ENCODE measurements at regions not wholly inside any gene's neighbourhood (a gene's known extent, or its start where the extent isn't known, plus 50 kb on each side); places are given as distances from the start of the nearest gene placed in this dataset.

- no peak for TF ChIP-seq CTCF (IDR thresholded peaks at IDR 0.05; ENCODE audit: control extremely low read depth, extremely low read depth, low read depth, missing control alignments)
- POLR2A ChIA-PET: no interaction called here
- CTCF ChIA-PET: no interaction called here
- no peak for DNase-seq (ENCODE audit: extremely low spot score)
Observed at GRCh38 chr6:167049275-167049674, 50.1 kb downstream of the CEP43 start.

- ChIA-PET CTCF (interaction anchor here (1.2 kb wide), 2 partner anchors 12 to 23 kb away, joined by 3 read pairs; no protein-coding TSS in a partner anchor), POLR2A (no interaction called here)
- DNase-seq (ENCODE audit: extremely low spot score): no peak
- no peak for TF ChIP-seq CTCF (IDR thresholded peaks at IDR 0.05; ENCODE audit: control extremely low read depth, extremely low read depth, low read depth, missing control alignments)
Observed at GRCh38 chr6:167050903-167051302, 51.7 kb downstream of the CEP43 start.

GRCh38 chr6:167053895-167054530 lies 54.8 kb downstream of the CEP43 start:
- no peak for TF ChIP-seq CTCF (IDR thresholded peaks at IDR 0.05; ENCODE audit: control extremely low read depth, extremely low read depth, low read depth, missing control alignments)
- CTCF ChIA-PET: interaction anchor here (0.7 to 1.4 kb wide), 5 partner anchors 12 to 278 kb away, joined by 3 to 8 read pairs (median 3); no protein-coding TSS in a partner anchor
- no peak for DNase-seq (ENCODE audit: extremely low spot score)
- POLR2A ChIA-PET: no interaction called here

- POLR2A ChIA-PET: no interaction called here
- CTCF ChIA-PET: interaction anchor here (1.4 to 1.8 kb wide), 2 partner anchors 17 to 39 kb away, joined by 3 to 5 read pairs; no protein-coding TSS in a partner anchor
- TF ChIP-seq CTCF (IDR thresholded peaks at IDR 0.05; ENCODE audit: control extremely low read depth, extremely low read depth, low read depth, missing control alignments): no peak
- no peak for DNase-seq (ENCODE audit: extremely low spot score)
Observed at GRCh38 chr6:167054987-167055386, 55.8 kb downstream of the CEP43 start.

- peak; percentile 57 for DNase-seq (ENCODE audit: extremely low spot score)
- no peak for TF ChIP-seq CTCF (IDR thresholded peaks at IDR 0.05; ENCODE audit: control extremely low read depth, extremely low read depth, low read depth, missing control alignments)
- CTCF ChIA-PET: interaction anchor here (1.0 to 1.8 kb wide), 4 partner anchors 9 to 38 kb away, joined by 3 to 5 read pairs (median 4); no protein-coding TSS in a partner anchor
- POLR2A ChIA-PET: no interaction called here
Observed at GRCh38 chr6:167056370-167056769, 57.2 kb downstream of the CEP43 start.

GRCh38 chr6:167058261-167058660 lies 59.1 kb downstream of the CEP43 start:
- ChIA-PET CTCF (interaction anchor here (1.4 kb wide), 1 partner anchor 10 kb away, joined by 3 read pairs; no protein-coding TSS in a partner anchor), POLR2A (no interaction called here)
- TF ChIP-seq CTCF (IDR thresholded peaks at IDR 0.05; ENCODE audit: control extremely low read depth, extremely low read depth, low read depth, missing control alignments): no peak
- DNase-seq (ENCODE audit: extremely low spot score): no peak

Measured in GM10248 (cell line).